GM20000 (cell line): ENCODE measurements at regions not wholly inside any gene's neighbourhood (a gene's known extent, or its start where the extent isn't known, plus 50 kb on each side); places are given as distances from the start of the nearest gene placed in this dataset.
"Not testable (repeated sequence)": the region's sequence is repeated elsewhere in the genome, so short reads cannot be mapped to it uniquely, and the experiment has no call there.

ENCODE experiments used
- DNase-seq: peaks from one replicate; pipeline ENCODE4 v3.0.0; 2012; ENCODE audit warnings: low spot score
- TF ChIP-seq, protein P1 (sequence below): IDR thresholded peaks from 2 replicates; pipeline ENCODE4 v1.5.1; 2012; ENCODE audit warnings: mild to moderate bottlenecking, control low read depth; ENCODE audit errors: extremely low read depth, missing control alignments

DNA sequence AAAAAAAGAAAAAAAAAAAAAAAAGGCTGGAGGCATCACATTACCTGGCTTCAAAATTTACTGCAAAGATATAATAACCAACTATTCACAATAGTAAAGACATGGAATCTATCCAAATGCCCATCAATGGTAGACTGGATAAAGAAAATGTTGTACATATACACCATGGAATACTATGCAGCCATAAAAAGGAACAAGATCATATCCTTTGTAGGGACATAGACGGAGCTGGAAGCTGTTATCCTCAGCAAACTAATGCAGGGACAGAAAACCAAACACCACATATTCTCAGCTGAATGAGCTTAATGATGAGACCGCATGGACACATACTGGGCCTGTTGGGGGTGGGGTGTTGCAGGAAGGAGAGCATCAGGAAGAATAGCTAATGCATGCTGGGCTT lies 330.5 kb downstream of the SRGAP2C start:
- TF ChIP-seq, protein P1, sequence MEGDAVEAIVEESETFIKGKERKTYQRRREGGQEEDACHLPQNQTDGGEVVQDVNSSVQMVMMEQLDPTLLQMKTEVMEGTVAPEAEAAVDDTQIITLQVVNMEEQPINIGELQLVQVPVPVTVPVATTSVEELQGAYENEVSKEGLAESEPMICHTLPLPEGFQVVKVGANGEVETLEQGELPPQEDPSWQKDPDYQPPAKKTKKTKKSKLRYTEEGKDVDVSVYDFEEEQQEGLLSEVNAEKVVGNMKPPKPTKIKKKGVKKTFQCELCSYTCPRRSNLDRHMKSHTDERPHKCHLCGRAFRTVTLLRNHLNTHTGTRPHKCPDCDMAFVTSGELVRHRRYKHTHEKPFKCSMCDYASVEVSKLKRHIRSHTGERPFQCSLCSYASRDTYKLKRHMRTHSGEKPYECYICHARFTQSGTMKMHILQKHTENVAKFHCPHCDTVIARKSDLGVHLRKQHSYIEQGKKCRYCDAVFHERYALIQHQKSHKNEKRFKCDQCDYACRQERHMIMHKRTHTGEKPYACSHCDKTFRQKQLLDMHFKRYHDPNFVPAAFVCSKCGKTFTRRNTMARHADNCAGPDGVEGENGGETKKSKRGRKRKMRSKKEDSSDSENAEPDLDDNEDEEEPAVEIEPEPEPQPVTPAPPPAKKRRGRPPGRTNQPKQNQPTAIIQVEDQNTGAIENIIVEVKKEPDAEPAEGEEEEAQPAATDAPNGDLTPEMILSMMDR = no peak
- DNase-seq = no peak

DNA sequence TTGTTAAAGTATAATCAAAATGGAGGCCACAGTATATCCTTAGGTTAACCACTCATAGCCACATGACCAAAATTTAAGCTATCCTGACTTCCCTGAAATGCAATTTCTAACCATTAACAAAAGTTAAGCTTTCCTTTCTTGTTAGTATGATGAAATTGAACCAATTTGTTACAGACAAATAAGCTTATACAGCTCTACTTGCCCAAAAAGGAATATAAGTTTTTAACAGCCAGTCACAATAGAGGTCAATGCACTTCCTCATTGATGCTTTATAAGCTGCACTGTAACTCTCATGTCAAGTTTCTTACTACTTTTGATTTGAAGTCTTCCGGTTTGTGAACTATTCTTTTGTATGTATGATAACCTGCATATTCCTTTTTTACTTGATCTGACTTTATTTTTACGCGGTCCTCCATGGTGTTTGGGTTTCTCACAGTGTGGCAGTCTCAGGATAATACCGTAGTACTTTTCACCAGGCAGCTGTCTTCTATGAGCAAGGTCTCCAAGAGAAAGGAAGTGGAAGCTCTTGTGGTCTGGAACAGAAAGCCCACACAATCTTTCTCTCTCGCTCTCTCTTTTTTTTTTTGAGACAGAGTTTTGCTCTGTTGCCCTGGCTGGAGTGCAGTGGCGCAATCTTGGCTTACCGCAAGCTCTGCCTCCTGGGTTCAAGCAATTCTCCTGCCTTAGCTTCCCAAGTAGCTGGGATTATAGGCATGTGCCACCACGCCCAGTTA lies 331.6 kb downstream of the SRGAP2C start:
- no peak for DNase-seq
- TF ChIP-seq, protein P1 = no peak

- TF ChIP-seq, protein P1 = no peak
- DNase-seq = no peak
Observed at GRCh38 chr1:121517586-121518230, 332.9 kb downstream of the SRGAP2C start.

DNA sequence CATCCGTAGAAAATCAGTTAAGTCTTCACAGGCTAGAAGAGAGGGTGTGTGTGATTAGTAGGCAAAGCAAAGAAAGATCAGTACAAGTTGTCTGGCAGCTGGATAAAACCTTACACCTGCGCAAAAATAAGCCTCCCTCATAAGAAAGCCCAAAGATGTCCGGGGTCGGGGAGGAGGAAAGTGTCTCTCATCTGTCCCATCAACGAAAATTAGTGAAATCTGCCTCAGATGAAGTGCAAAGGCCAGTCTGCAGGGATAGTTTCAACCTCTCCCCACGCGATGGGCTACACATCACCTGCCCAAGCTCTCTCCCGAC lies 333.9 kb downstream of the SRGAP2C start:
- TF ChIP-seq, protein P1 = no peak

GRCh38 chr1:121519042-121519755 lies 334.4 kb downstream of the SRGAP2C start:
- TF ChIP-seq, protein P1 = no peak
- no peak for DNase-seq

More for the DNA sequence above, 333.9 kb downstream of the SRGAP2C start:
- DNase-seq = no peak

DNA sequence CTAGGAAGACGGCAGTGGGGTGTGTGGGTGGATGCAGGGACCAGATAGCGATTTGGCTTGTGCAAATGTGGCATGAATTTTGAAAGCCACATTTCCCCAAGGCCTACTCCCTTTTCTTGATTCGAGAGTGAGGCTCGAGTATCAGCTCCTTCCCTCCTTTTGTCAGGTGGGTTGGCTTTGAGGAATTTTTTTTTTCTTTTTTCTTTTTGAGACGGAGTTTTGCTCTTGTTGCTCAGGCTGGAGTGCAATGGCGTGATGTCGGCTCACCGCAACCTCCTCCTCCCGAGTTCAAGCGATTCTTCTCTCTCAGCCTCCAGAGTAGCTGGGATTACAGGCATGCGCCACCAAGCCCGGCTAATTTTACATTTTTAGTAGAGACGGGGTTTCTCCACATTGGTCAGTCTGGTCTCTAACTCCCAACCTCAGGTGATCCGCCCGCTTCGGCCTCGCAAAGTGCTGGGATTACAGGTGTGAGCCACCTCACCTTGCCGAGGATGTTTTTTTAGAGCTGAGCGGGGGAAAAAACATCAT lies 335.0 kb downstream of the SRGAP2C start:
- DNase-seq = not testable (repeated sequence)

DNA sequence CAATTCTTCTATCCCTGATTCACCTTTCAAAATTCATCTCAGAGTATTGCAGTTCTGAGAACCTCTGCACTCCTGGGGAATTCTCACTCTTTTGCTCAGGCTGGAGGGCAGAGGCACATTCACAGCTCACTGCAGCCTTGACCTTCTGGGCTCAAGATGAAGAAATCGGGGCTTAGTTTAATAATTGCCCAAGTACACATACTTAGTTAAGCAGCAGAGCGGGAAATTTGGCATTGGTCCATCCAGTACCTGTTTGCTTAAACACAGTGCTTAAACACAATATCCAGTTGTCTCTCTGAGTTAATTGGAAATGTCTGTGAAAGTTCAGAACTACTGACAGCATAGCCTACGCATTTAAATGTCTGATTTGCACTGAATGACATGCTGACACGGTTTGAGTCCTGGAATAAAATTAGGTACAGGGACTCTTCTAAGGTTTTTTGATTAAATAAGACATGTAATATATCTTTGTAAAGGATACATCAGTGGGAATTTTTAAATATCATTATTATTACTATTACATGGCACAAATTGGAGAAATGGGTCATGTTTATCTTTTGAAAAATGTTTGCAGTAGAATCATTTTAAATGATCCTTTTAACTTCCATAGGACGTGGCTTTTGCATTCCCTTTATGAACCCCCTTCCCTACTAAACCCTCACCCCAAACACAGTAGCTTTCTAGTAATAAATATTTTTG lies 337.4 kb downstream of the SRGAP2C start:
- TF ChIP-seq, protein P1 = no peak
- DNase-seq = no peak

DNA sequence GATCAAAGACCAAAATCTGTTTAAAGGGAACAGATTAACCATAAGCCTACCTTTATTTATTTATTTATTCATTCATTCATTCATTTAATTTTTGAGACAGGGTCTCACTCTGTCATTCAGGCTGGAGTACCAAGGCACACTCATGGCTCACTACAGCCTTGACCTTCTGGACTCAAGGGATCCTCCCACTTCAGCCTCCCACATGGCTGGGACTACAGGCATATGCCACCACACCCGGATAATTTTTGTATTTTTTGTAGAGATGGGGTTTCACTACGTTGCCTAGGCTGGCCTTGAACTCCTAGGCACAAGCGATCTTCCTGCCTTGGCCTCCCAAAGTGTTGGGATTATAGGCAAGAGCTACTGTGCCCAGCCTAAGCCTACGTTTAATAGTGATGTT lies 338.3 kb downstream of the SRGAP2C start:
- DNase-seq = not testable (repeated sequence)
